ENCODE measurements at regions not wholly inside any gene's neighbourhood (a gene's known extent, or its start where the extent isn't known, plus 50 kb on each side); places are given as distances from the start of the nearest gene placed in this dataset.
"Not testable (repeated sequence)": the region's sequence is repeated elsewhere in the genome, so short reads cannot be mapped to it uniquely, and the experiment has no call there.

GRCh38 chr2:105536175-105536574 is 137.3 kb upstream of the FHL2 start:
- DNase-seq (ENCODE audit: low read depth in 3 of 3): no peak

GRCh38 chr2:105529258-105529657 is 130.4 kb upstream of the FHL2 start:
- DNase-seq (ENCODE audit: low read depth in 3 of 3): not testable (repeated sequence)

- no peak for DNase-seq (ENCODE audit: low read depth in 3 of 3)
These were observed 127.4 kb upstream of the FHL2 start for GRCh38 chr2:105526000-105526925.

GRCh38 chr2:105525201-105525600 is 126.3 kb upstream of the FHL2 start:
- DNase-seq (ENCODE audit: low read depth in 3 of 3): no peak

- no peak for DNase-seq (ENCODE audit: low read depth in 3 of 3)
These were observed 123.8 kb upstream of the FHL2 start for GRCh38 chr2:105522645-105523044.

DNA sequence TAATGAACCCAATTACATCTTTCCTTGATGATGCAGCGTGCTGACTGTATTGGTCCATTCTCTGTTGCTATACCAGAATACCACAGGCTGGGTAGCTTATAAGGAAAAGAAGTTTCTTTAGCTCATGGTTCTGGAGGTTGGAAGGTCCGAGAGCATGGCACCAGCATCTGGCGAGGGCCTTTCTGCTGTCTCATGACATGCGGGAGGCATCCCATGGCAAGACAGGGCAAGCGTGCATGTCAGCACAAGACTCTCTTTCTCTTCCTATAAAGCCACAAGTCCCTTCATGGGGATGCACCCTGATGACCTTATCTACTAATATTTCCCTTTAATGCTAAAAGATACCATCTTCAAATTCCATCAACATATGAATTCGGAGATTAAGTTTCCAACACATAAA is 122.8 kb upstream of the FHL2 start:
- no peak for DNase-seq (ENCODE audit: low read depth in 3 of 3)

GRCh38 chr2:105521176-105521575 is 122.3 kb upstream of the FHL2 start:
- no peak for DNase-seq (ENCODE audit: low read depth in 3 of 3)

DNA sequence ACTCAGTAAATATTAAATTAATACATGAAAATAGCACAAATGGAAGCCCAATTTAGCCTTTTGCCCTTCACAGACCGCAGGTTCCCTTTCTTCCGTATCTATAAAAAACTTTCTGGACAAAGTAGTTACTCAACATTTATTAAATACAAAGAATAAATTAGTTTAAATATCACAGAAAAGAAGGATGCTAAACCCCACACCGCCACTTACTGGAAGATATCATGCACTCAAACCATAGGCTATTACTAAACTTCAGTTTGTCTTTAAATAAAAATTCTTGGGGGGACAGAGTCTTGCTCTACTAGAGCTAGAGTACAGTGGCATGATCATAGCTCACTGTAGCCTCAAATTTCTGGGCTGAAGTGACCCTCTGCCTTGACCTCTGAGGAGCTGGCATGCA is 120.7 kb upstream of the FHL2 start:
- no peak for DNase-seq (ENCODE audit: low read depth in 3 of 3)

GRCh38 chr2:105518897-105519296 is 120.0 kb upstream of the FHL2 start:
- no peak for DNase-seq (ENCODE audit: low read depth in 3 of 3)

GRCh38 chr2:105517814-105518705 is 119.2 kb upstream of the FHL2 start:
- DNase-seq (ENCODE audit: low read depth in 3 of 3): no peak

- no peak for DNase-seq (ENCODE audit: low read depth in 3 of 3)
These were observed 116.9 kb upstream of the FHL2 start for GRCh38 chr2:105515581-105516415.

DNA sequence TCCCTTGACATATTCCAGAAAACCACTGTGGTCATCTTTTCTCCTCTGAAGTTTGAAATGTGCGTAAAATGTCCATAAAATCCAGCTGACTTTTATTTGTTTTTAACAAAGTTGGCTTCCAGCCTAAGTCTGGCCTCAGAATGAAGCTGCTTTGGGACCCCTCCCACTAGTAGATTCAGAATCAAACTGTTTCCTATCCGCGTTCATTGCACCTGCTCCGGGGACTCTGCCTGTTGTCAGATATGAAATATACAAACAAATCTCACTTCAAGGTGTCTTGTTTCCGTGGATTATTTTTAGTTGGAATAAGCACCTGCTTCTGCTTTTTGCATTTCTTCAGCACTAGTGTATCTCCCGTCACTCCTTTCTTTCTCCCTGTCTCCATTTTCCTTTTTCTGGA is 115.7 kb upstream of the FHL2 start:
- DNase-seq (ENCODE audit: low read depth in 3 of 3): no peak

- DNase-seq (ENCODE audit: low read depth in 3 of 3): no peak
These were observed 112.1 kb upstream of the FHL2 start for GRCh38 chr2:105510761-105511528.

DNA sequence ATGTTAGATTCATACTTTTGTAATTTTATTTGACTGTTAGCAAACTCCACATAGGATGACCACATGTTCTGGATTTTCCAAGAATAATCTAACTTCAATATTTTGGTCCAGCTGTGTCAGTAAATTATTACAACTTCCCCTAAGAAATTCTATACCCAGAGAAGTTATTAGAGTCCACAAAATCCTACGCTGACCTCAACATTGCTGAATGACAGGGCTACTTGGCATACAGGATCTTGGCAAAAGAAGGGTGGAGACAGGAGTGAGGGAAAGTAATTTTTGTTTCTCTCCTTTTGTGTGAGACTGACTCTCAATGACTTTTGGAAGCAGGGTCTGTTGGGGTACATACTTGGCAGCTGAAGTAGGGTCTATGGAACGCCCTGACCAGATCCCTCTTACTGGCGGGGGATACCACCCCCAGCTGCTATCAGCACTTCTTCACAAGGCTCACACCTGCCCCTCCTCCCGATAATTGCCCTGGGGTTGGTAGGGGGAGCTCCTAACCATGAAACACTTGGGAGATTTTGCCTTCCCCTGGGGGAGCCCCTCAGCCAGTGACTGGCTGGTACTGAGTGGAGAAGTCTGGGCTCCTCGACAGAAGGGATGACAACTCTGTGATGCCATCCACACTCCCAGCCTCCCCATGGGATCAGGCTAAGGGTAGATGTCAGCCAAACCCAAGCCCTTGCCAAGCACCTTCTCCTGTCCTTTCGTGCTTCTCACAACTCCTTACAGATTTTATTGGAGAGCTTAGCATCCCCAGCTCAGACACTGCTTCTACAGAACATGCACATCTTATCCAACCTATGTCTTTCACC is 110.6 kb upstream of the FHL2 start:
- DNase-seq (ENCODE audit: low read depth in 3 of 3): no peak

DNA sequence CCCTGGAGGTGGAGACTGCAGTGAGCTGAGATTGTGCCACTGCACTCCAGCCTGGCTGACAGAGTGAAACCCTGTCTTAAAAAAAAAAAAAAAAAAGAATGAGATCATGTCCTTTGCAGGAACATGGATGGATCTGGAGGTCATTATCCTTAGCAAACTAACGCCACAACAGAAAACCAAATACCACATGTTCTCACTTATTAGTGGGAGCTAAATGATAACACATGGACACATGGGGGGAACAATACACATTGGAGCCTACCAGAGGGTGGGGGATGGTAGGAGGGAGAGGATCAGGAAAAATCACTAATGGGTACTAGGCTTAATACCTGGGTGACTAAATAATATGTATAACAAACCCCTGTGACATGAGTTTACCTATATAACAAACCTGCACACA is 108.0 kb upstream of the FHL2 start:
- not testable (repeated sequence) for DNase-seq (ENCODE audit: low read depth in 3 of 3)

DNA sequence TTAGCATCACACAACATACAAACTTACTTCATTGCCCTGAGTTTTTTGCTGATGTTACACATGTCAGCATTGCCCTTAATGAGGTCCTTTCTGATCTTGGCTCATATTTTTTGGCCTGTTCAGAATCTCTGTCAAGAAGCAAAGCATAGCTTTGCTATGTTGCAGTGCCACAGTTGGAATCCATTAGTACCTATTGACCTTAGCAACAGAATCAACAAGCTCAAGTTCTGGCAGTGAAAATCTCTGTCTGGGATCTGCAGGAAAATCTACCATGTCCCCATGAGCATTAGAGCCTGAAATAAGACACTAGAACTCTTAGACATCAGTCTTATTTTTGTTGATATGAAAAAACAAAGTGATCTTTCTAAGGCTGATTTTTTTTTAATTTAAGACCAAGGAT is 105.6 kb upstream of the FHL2 start:
- no peak for DNase-seq (ENCODE audit: low read depth in 3 of 3)

DNA sequence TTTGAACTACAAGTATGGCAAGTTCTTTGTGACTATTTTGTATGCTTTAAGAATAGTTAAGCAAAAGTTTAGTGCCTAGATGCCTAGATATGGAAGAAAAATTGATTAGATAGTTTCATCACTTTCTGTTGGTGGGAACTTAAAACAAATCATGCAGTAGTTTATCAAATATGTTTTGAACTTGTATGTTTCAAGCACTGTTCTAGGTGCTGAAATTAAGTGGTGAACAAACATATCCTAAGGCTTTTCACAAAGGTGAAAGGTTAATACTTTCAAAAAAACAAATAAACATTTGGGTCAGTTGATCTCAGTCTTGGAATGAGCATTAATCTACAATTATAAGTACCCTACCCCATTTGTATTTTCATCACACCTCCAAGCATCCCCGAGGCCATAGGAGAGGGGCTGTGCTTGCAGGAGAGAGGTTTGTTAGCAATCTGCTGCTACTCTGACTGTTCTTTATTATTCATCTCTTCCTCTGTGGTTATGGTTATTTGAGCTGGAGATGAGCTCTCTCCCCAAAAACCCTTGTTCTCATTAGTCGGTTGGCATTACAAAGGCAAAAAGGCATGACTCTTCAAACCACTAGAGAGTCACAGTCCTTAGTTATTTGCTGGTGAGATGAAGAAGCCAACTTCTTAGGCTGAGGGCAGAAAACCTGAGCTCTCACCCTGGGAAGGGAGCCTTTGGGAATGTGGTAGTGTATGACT is 103.9 kb upstream of the FHL2 start:
- no peak for DNase-seq (ENCODE audit: low read depth in 3 of 3)

GRCh38 chr2:105498281-105498846 is 99.5 kb upstream of the FHL2 start:
- no peak for DNase-seq (ENCODE audit: low read depth in 3 of 3)

- DNase-seq (ENCODE audit: low read depth in 3 of 3): no peak
These were observed 98.2 kb upstream of the FHL2 start for GRCh38 chr2:105497094-105497493.
